ENCODE measurements at regions not wholly inside any gene's neighbourhood (a gene's known extent, or its start where the extent isn't known, plus 50 kb on each side); places are given as distances from the start of the nearest gene placed in this dataset.
"Not testable (repeated sequence)": the region's sequence is repeated elsewhere in the genome, so short reads cannot be mapped to it uniquely, and the experiment has no call there.

GRCh38 chr16:5305023-5305422, 207.4 kb upstream of the EEF2KMT start:
- DNase-seq, result no peak
- Mint-ChIP-seq H3K4me1 (ENCODE audit: low read depth) (no peaks in the 10 kb centered on the region), H3K4me3 (no peak overlapping the region), H3K27ac (no peak overlapping the region), H3K36me3 (ENCODE audit: low read depth) (no peaks in the 10 kb centered on the region), H3K27me3 (peaks cover 14% of the 10 kb centered on the region), H3K9me3 (peaks cover 10% of the 10 kb centered on the region)

- H3K36me3 Mint-ChIP-seq (ENCODE audit: low read depth), result no peaks in the 10 kb centered on the region
- DNase-seq, result no peak
- no peak overlapping the region for H3K4me3 Mint-ChIP-seq
- no peak overlapping the region for H3K27ac Mint-ChIP-seq
- peaks cover 14% of the 10 kb centered on the region for H3K27me3 Mint-ChIP-seq
- H3K9me3 Mint-ChIP-seq, result peaks cover 10% of the 10 kb centered on the region
- no peaks in the 10 kb centered on the region for H3K4me1 Mint-ChIP-seq (ENCODE audit: low read depth)
Observed at GRCh38 chr16:5302372-5303114, 204.9 kb upstream of the EEF2KMT start.

- no peaks in the 10 kb centered on the region for H3K36me3 Mint-ChIP-seq (ENCODE audit: low read depth)
- peaks cover 5% of the 10 kb centered on the region for H3K9me3 Mint-ChIP-seq
- no peak overlapping the region for H3K27ac Mint-ChIP-seq
- H3K4me1 Mint-ChIP-seq (ENCODE audit: low read depth), result no peaks in the 10 kb centered on the region
- H3K27me3 Mint-ChIP-seq, result peaks cover 3% of the 10 kb centered on the region
- no peak overlapping the region for H3K4me3 Mint-ChIP-seq
- DNase-seq, result no peak
Observed at GRCh38 chr16:5298202-5298601, 200.6 kb upstream of the EEF2KMT start.

- DNase-seq, result no peak
- Mint-ChIP-seq H3K9me3 (no peaks in the 10 kb centered on the region), H3K27ac (no peak overlapping the region), H3K36me3 (ENCODE audit: low read depth) (no peaks in the 10 kb centered on the region), H3K4me3 (no peak overlapping the region), H3K27me3 (peaks cover 3% of the 10 kb centered on the region), H3K4me1 (ENCODE audit: low read depth) (no peaks in the 10 kb centered on the region)
Observed at GRCh38 chr16:5296176-5296575, 198.6 kb upstream of the EEF2KMT start.

- H3K27me3 Mint-ChIP-seq; H3K27ac Mint-ChIP-seq; DNase-seq; H3K9me3 Mint-ChIP-seq; H3K36me3 Mint-ChIP-seq (ENCODE audit: low read depth); H3K4me3 Mint-ChIP-seq; H3K4me1 Mint-ChIP-seq (ENCODE audit: low read depth): not testable (repeated sequence)
Observed at GRCh38 chr16:5295304-5295703, 197.7 kb upstream of the EEF2KMT start.

- H3K27ac Mint-ChIP-seq; H3K27me3 Mint-ChIP-seq; H3K4me3 Mint-ChIP-seq; DNase-seq; H3K4me1 Mint-ChIP-seq (ENCODE audit: low read depth); H3K36me3 Mint-ChIP-seq (ENCODE audit: low read depth): not testable (repeated sequence)
- peaks cover 31% of the 10 kb centered on the region for H3K9me3 Mint-ChIP-seq
Observed at GRCh38 chr16:5282152-5282551, 184.6 kb upstream of the EEF2KMT start.

GRCh38 chr16:5257462-5257861, 159.9 kb upstream of the EEF2KMT start:
- H3K36me3 Mint-ChIP-seq (ENCODE audit: low read depth), result no peaks in the 10 kb centered on the region
- no peak for DNase-seq
- no peaks in the 10 kb centered on the region for H3K9me3 Mint-ChIP-seq
- H3K27ac Mint-ChIP-seq, result no peak overlapping the region
- no peak overlapping the region for H3K4me3 Mint-ChIP-seq
- no peaks in the 10 kb centered on the region for H3K4me1 Mint-ChIP-seq (ENCODE audit: low read depth)
- peaks cover 30% of the 10 kb centered on the region for H3K27me3 Mint-ChIP-seq

- H3K36me3 Mint-ChIP-seq (ENCODE audit: low read depth), result no peaks in the 10 kb centered on the region
- no peak overlapping the region for H3K4me3 Mint-ChIP-seq
- H3K27me3 Mint-ChIP-seq, result peaks cover 21% of the 10 kb centered on the region
Observed at GRCh38 chr16:5252791-5253190, 155.2 kb upstream of the EEF2KMT start.

GRCh38 chr16:5247403-5247802, 149.8 kb upstream of the EEF2KMT start:
- H3K4me1 Mint-ChIP-seq (ENCODE audit: low read depth); DNase-seq; H3K9me3 Mint-ChIP-seq; H3K4me3 Mint-ChIP-seq; H3K27ac Mint-ChIP-seq; H3K36me3 Mint-ChIP-seq (ENCODE audit: low read depth): not testable (repeated sequence)
- peaks cover 14% of the 10 kb centered on the region for H3K27me3 Mint-ChIP-seq

More at GRCh38 chr16:5252791-5253190, 155.2 kb upstream of the EEF2KMT start:
- no peak for DNase-seq
- Mint-ChIP-seq H3K4me1 (ENCODE audit: low read depth) (no peaks in the 10 kb centered on the region), H3K27ac (no peak overlapping the region), H3K9me3 (no peaks in the 10 kb centered on the region)

GRCh38 chr16:5240278-5240626, 142.7 kb upstream of the EEF2KMT start:
- not testable (repeated sequence) for H3K36me3 Mint-ChIP-seq (ENCODE audit: low read depth); H3K27ac Mint-ChIP-seq; H3K4me1 Mint-ChIP-seq (ENCODE audit: low read depth); H3K4me3 Mint-ChIP-seq; H3K9me3 Mint-ChIP-seq
- DNase-seq, result peak; percentile 30
- H3K27me3 Mint-ChIP-seq, result peaks cover 58% of the 10 kb centered on the region

- not testable (repeated sequence) for H3K27ac Mint-ChIP-seq; H3K36me3 Mint-ChIP-seq (ENCODE audit: low read depth); H3K4me1 Mint-ChIP-seq (ENCODE audit: low read depth); H3K4me3 Mint-ChIP-seq; H3K9me3 Mint-ChIP-seq
- DNase-seq, result peak; percentile 77
- H3K27me3 Mint-ChIP-seq, result peaks cover 53% of the 10 kb centered on the region
Observed at GRCh38 chr16:5239472-5240277, 142.1 kb upstream of the EEF2KMT start.

GRCh38 chr16:5235119-5235518, 137.5 kb upstream of the EEF2KMT start:
- Mint-ChIP-seq H3K9me3 (no peaks in the 10 kb centered on the region), H3K27me3 (peaks cover 49% of the 10 kb centered on the region), H3K4me3 (no peak overlapping the region), H3K27ac (no peak overlapping the region), H3K4me1 (ENCODE audit: low read depth) (peaks cover 2% of the 10 kb centered on the region), H3K36me3 (ENCODE audit: low read depth) (no peaks in the 10 kb centered on the region)
- no peak for DNase-seq

GRCh38 chr16:5234295-5235050, 136.9 kb upstream of the EEF2KMT start:
- Mint-ChIP-seq H3K27me3 (peaks cover 50% of the 10 kb centered on the region), H3K36me3 (ENCODE audit: low read depth) (no peaks in the 10 kb centered on the region), H3K27ac (no peak overlapping the region), H3K4me1 (ENCODE audit: low read depth) (peaks cover 2% of the 10 kb centered on the region), H3K4me3 (no peak overlapping the region), H3K9me3 (no peaks in the 10 kb centered on the region)
- no peak for DNase-seq

- H3K27me3 Mint-ChIP-seq, result peaks cover 42% of the 10 kb centered on the region
- DNase-seq, result no peak
- H3K4me3 Mint-ChIP-seq, result no peak overlapping the region
- H3K9me3 Mint-ChIP-seq, result no peaks in the 10 kb centered on the region
- H3K36me3 Mint-ChIP-seq (ENCODE audit: low read depth), result no peaks in the 10 kb centered on the region
- H3K27ac Mint-ChIP-seq, result no peak overlapping the region
- H3K4me1 Mint-ChIP-seq (ENCODE audit: low read depth), result no peaks in the 10 kb centered on the region
Observed at GRCh38 chr16:5231246-5231759, 133.7 kb upstream of the EEF2KMT start.

Measured in activated T-cell treated with anti-CD3 and anti-CD28 coated beads, Interleukin-2, amount 50 U/mL, for 24 hours (primary cell).